Amniotic epithelial cell (primary cell): ENCODE measurements at regions not wholly inside any gene's neighbourhood (a gene's known extent, or its start where the extent isn't known, plus 50 kb on each side); places are given as distances from the start of the nearest gene placed in this dataset.

Experiments used
- DNase-seq: peaks from one replicate; pipeline ENCODE4 v3.0.0-alpha.2; 2010; ENCODE audit warnings: low read depth

- no peak for DNase-seq
These were observed 162.9 kb upstream of the SLC25A13 start for GRCh38 chr7:96484845-96485244.

GRCh38 chr7:96484091-96484490 lies 162.2 kb upstream of the SLC25A13 start:
- DNase-seq, result no peak

- DNase-seq, result peak; percentile 46
These were observed 159.9 kb upstream of the SLC25A13 start for GRCh38 chr7:96481796-96482195.

GRCh38 chr7:96479015-96479645 lies 157.2 kb upstream of the SLC25A13 start:
- no peak for DNase-seq

- no peak for DNase-seq
These were observed 149.7 kb upstream of the SLC25A13 start for GRCh38 chr7:96471606-96472005.

- DNase-seq, result no peak
These were observed 130.2 kb upstream of the SLC25A13 start for GRCh38 chr7:96452146-96452545.

GRCh38 chr7:96449094-96449493 lies 127.2 kb upstream of the SLC25A13 start:
- no peak for DNase-seq

- no peak for DNase-seq
These were observed 125.3 kb upstream of the SLC25A13 start for GRCh38 chr7:96447109-96447645.

GRCh38 chr7:96441436-96442084 lies 119.7 kb upstream of the SLC25A13 start:
- no peak for DNase-seq

- no peak for DNase-seq
These were observed 118.4 kb upstream of the SLC25A13 start for GRCh38 chr7:96440328-96440727.

- no peak for DNase-seq
These were observed 115.0 kb upstream of the SLC25A13 start for GRCh38 chr7:96436880-96437279.

GRCh38 chr7:96430356-96430755 lies 108.5 kb upstream of the SLC25A13 start:
- no peak for DNase-seq

- no peak for DNase-seq
These were observed 105.2 kb upstream of the SLC25A13 start for GRCh38 chr7:96427143-96427542.

GRCh38 chr7:96426685-96427084 lies 104.8 kb upstream of the SLC25A13 start:
- no peak for DNase-seq

GRCh38 chr7:96426027-96426426 lies 104.1 kb upstream of the SLC25A13 start:
- peak; percentile 7 for DNase-seq

GRCh38 chr7:96424411-96424810 lies 102.5 kb upstream of the SLC25A13 start:
- DNase-seq, result no peak

GRCh38 chr7:96422388-96422787 lies 100.5 kb upstream of the SLC25A13 start:
- DNase-seq, result no peak

- DNase-seq, result no peak
These were observed 96.7 kb upstream of the SLC25A13 start for GRCh38 chr7:96418581-96418980.

GRCh38 chr7:96417784-96418183 lies 95.9 kb upstream of the SLC25A13 start:
- DNase-seq, result no peak

GRCh38 chr7:96416599-96416998 lies 94.7 kb upstream of the SLC25A13 start:
- no peak for DNase-seq

- DNase-seq, result no peak
These were observed 94.2 kb upstream of the SLC25A13 start for GRCh38 chr7:96416116-96416515.

- no peak for DNase-seq
These were observed 93.5 kb upstream of the SLC25A13 start for GRCh38 chr7:96415293-96415940.

GRCh38 chr7:96414931-96415292 lies 93.0 kb upstream of the SLC25A13 start:
- DNase-seq, result peak; percentile 38
